Transverse colon (tissue), 4 donors: ENCODE measurements at regions not wholly inside any gene's neighbourhood (a gene's known extent, or its start where the extent isn't known, plus 50 kb on each side); places are given as distances from the start of the nearest gene placed in this dataset.

Source experiments
- DNase-seq: peaks from one replicate; pipeline ENCODE4 v3.0.0-alpha.2; 2019
- H3K27ac ChIP-seq, 4 donors: fragments of 200-600 bp; sonication (generic); 2 replicates each; pipeline ENCODE4 v1.5.1; 2016 to 2018; ENCODE audit warnings: inconsistent platforms in 4 of 4
- H3K27me3 ChIP-seq: fragments of 200-600 bp; sonication (generic); 2 replicates; pipeline ENCODE4 v1.5.1; 2017; ENCODE audit warnings: inconsistent platforms
- H3K36me3 ChIP-seq, 4 donors: fragments of 200-600 bp; sonication (generic); 2 replicates each; pipeline ENCODE4 v1.5.1; 2017 to 2019; ENCODE audit warnings: inconsistent platforms in 4 of 4
- H3K4me1 ChIP-seq, 4 donors: fragments of 200-600 bp; sonication (generic); 2 replicates each; pipeline ENCODE4 v1.5.1; 2017 to 2020; ENCODE audit warnings: inconsistent platforms in 4 of 4
- H3K4me3 ChIP-seq, 4 donors: fragments of 200-600 bp; sonication (generic); 1 replicate in 1 of 4; 2 replicates in 3 of 4; pipeline versions ENCODE4 v1.5.1 to v1.6.1; 2017 to 2019; ENCODE audit warnings: inconsistent platforms in 4 of 4
- H3K9me3 ChIP-seq, 2 donors: fragments of 200-600 bp; sonication (generic); 2 replicates each; pipeline ENCODE4 v1.5.1; 2017 to 2019; ENCODE audit warnings: inconsistent platforms in 2 of 2
- EP300 ChIP-seq: sonication (generic); formaldehyde crosslinking; IDR thresholded peaks from one replicate; pipeline ENCODE4 v1.6.1; 2017; ENCODE audit warnings: antibody characterized with exemption, low read depth
- POLR2A ChIP-seq: fragments of 450-650 bp; IDR thresholded peaks from one replicate; pipeline ENCODE4 v1.6.1; 2016; ENCODE audit warnings: antibody characterized with exemption, mild to moderate bottlenecking, moderate library complexity
- POLR2AphosphoS5 ChIP-seq, 3 donors: sonication (generic); formaldehyde crosslinking; IDR thresholded peaks; one replicate each; pipeline ENCODE4 v1.6.1; 2016; ENCODE audit warnings: antibody characterized with exemption in 3 of 3
- WGBS, 2 donors: methylation state at CpG; one replicate each; pipeline ENCODE4 v1.1.5; 2018; ENCODE audit warnings: low coverage in 1 of 2; 5-methylcytosine and 5-hydroxymethylcytosine counted together
- in situ Hi-C, 4 donors: fragments of 200-750 bp; cut with MboI; loops; one replicate each; pipeline versions ENCODE4 v1.15.0 to v1.15.1; 2017; ENCODE audit warnings: low sequenced_read_pairs in 3 of 4, low pct_ligation_motif_present in 1 of 4, low pct_unique_long_range_greater_than_20kb in 1 of 4
- intact Hi-C: fragments of 100-400 bp; cut with DNase I; formaldehyde crosslinking; loops from one replicate; pipeline ENCODE4 v1.15.1; 2023; ENCODE audit warnings: low total_unique reads
- TF ChIP-seq, protein P1 (sequence below), 5 experiments: fragments of 200-600 bp in 3 of 5; fragments of 450-650 bp in 2 of 5; sonication (generic) in 3 of 5; IDR thresholded peaks; 1 replicate in 2 of 5; 2 replicates in 3 of 5; pipeline ENCODE4 v1.5.1; 2016 to 2017; ENCODE audit warnings: antibody characterized with exemption in 5 of 5, inconsistent platforms in 3 of 5, mild to moderate bottlenecking in 2 of 5, moderate library complexity in 1 of 5

DNA sequence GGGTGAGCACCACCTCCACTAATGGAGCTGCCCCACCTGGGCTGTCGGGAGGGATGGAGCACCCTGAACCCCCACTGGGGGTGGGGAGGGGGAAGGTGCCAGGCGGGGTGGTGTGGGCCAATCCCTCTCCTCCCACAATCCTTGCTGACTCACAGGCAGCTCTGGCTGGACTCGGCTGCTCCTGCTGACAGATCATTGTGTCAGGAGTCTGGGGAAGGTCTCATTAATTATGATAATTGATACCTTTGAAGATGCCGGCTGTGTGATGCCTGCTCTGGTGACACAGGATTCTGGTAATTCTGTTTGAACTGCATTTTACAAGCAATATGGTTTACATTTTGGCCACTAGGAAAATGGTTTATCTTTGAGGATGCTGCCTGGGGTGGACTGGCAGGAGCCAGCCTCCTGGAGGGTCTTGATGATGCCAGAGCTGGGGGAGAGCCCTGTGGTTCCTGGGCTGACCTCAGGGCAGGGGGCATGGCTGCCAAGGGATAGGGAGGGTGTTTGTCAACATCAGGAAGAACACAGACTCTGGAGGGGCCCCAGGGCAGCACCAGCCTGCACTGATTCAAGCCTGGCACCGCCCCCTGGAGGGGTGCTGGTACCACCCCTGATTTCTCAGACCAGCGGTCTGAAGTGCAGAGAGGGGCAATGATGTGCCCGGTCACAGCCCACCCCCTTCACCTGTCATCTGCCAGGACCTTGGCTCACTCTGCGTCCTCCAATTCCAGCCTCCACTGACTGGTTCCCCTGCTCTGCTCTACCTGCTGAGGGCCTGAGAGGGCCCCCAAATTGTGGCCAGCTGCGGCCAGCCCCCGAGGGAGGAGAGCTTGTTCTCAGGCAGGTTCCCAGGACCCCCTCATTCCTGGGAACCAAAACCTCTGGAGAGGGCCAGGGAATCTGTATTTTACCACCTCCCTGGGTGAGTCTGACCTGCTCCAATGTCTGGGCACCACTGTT, 338.8 kb downstream of the MATN1 start:
- 55% methylated on average over 10 of the region's 10 CpGs; no CpG with 5 or more reads in 1 of the 2 donors for WGBS, 2 donors
- DNase-seq = no peak
- Histone ChIP-seq H3K9me3 (no peaks in the 10 kb centered on the region), H3K36me3 (no peaks in the 10 kb centered on the region), H3K27ac (no peak overlapping the region), H3K4me3 (no peak overlapping the region), H3K4me1 (peaks cover 0 to 7% (median 0%) of the 10 kb centered on the region in 4 donors), H3K27me3 (peaks cover 10% of the 10 kb centered on the region)
- TF ChIP-seq POLR2A (no peak), POLR2AphosphoS5 (IDR thresholded peaks at IDR 0.05) (no peak), EP300 (no peak)
- TF ChIP-seq, protein P1, sequence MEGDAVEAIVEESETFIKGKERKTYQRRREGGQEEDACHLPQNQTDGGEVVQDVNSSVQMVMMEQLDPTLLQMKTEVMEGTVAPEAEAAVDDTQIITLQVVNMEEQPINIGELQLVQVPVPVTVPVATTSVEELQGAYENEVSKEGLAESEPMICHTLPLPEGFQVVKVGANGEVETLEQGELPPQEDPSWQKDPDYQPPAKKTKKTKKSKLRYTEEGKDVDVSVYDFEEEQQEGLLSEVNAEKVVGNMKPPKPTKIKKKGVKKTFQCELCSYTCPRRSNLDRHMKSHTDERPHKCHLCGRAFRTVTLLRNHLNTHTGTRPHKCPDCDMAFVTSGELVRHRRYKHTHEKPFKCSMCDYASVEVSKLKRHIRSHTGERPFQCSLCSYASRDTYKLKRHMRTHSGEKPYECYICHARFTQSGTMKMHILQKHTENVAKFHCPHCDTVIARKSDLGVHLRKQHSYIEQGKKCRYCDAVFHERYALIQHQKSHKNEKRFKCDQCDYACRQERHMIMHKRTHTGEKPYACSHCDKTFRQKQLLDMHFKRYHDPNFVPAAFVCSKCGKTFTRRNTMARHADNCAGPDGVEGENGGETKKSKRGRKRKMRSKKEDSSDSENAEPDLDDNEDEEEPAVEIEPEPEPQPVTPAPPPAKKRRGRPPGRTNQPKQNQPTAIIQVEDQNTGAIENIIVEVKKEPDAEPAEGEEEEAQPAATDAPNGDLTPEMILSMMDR (IDR thresholded peaks at IDR 0.05) = no peak
- intact Hi-C loops = loop anchor here (5.0 kb wide), 1 partner anchor 323 kb away; no protein-coding TSS in a partner anchor
- in situ Hi-C loops = loop anchor here in 2 of 4 donors (10.0 to 25.0 kb wide), 2 partner anchors 1140 to 1147 kb away; partner anchors contain the start of genes MECR (in 1 of the 2) and PTPRU (in 1 of the 2)

DNA sequence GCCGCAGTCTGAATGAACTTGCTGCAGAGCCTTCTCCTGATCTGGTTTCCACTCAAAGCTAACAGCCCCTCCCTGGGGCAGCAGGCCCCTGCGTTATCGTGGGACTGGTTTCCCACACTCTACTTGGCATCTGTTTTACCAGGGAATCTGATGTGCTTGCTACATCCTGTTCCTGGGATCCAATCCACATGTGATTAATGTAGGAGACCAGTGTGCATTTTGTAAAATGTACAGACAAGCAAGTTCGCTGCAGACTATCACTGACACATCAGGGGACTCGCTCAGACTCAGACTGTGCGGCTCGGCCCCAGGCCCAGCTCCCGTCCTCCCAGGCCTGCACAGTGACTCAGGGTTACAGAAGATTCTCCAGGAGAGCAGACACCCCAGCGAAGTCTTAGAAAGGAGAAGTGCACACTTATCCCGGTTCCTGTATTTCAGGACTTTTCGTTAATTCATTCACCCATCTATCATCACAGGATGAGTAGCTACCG, 340.1 kb downstream of the MATN1 start:
- Histone ChIP-seq H3K27ac (no peak overlapping the region), H3K4me1 (peaks cover 0 to 7% (median 0%) of the 10 kb centered on the region in 4 donors), H3K4me3 (no peak overlapping the region), H3K27me3 (peaks cover 10% of the 10 kb centered on the region), H3K36me3 (no peaks in the 10 kb centered on the region), H3K9me3 (no peaks in the 10 kb centered on the region)
- 65 to 67% methylated on average over 5 to 12 of the region's 12 CpGs for WGBS, 2 donors
- intact Hi-C loops = loop anchor here (5.0 kb wide), 1 partner anchor 324 kb away; no protein-coding TSS in a partner anchor
- in situ Hi-C loops = loop anchor here in 2 of 4 donors (10.0 to 25.0 kb wide), 2 partner anchors 1138 to 1146 kb away; partner anchors contain the start of genes MECR (in 1 of the 2) and PTPRU (in 1 of the 2)
- TF ChIP-seq POLR2A = no peak
- TF ChIP-seq, protein P1 (IDR thresholded peaks at IDR 0.05) = no peak
- no peak for DNase-seq

DNA sequence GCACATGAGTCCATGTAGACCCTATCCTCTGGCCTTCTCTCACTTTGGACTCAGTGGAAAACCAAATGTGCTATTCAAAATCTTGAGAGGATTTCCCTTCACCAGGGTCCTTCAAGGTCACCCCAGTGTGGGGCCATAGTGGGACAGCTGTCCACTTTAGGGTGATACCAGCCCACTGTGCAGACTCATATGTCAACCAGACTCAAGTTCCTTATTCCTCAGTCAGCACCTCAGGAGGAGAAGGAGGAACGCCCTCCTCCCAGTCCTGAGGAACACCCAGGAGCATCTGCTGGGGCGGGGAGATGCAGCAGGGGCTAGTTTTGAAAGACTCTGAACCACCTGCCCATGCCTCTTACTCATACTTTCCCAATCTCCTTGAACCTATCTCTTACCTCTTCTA, 340.9 kb downstream of the MATN1 start:
- in situ Hi-C loops (loop anchor here in 2 of 4 donors (10.0 to 25.0 kb wide), 2 partner anchors 1138 to 1145 kb away; partner anchors contain the start of genes MECR (in 1 of the 2) and PTPRU (in 1 of the 2)), intact Hi-C loops (loop anchor here (5.0 kb wide), 1 partner anchor 325 kb away; no protein-coding TSS in a partner anchor)
- TF ChIP-seq EP300 (no peak), POLR2A (no peak), POLR2AphosphoS5 (IDR thresholded peaks at IDR 0.05) (no peak)
- TF ChIP-seq, protein P1 (IDR thresholded peaks at IDR 0.05) = no peak
- Histone ChIP-seq H3K36me3 (no peaks in the 10 kb centered on the region), H3K27me3 (peaks cover 16% of the 10 kb centered on the region), H3K9me3 (no peaks in the 10 kb centered on the region), H3K4me1 (peaks cover 0 to 7% (median 0%) of the 10 kb centered on the region in 4 donors), H3K27ac (no peak overlapping the region), H3K4me3 (no peak overlapping the region)
- DNase-seq = no peak
- WGBS, 2 donors = 72% methylated on average over 2 of the region's 2 CpGs; no CpG with 5 or more reads in 1 of the 2 donors
